ENCODE measurements at regions not wholly inside any gene's neighbourhood (a gene's known extent, or its start where the extent isn't known, plus 50 kb on each side); places are given as distances from the start of the nearest gene placed in this dataset.

DNA sequence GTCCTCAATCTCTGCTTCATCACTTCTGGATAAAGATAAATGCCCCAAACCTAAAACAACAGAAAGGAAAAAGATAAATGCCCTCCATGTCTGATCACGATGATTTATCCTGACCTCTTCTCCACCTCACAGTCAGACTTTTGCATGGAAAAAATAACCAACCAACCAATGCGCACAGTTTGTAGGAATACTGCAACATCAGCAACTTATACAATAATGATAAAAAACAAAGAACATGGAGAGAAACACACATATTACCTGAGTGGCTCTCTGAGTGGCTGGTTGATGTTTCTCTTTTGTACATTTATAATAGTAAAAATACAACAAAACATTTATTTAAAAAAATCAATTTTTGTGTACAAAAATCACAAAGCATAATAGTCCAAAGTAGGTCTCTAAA is 93.0 kb upstream of the PUDP start:
- Histone ChIP-seq H3K4me1 (ENCODE audit: control insufficient read depth, extremely low read depth, insufficient read depth, low read length) (no peaks in the 10 kb centered on the region), H2AFZ (ENCODE audit: low read length) (no peak overlapping the region), H3K9ac (ENCODE audit: insufficient read depth, low read length) (no peak overlapping the region), H3K27ac (ENCODE audit: insufficient read depth, low read length) (no peak overlapping the region), H3K4me2 (ENCODE audit: extremely low read depth, insufficient read depth, low read length) (no peak overlapping the region), H3K36me3 (ENCODE audit: control insufficient read depth, insufficient read depth, low read length) (no peaks in the 10 kb centered on the region), H4K20me1 (ENCODE audit: control insufficient read depth, extremely low read depth, insufficient read depth, low read length) (no peaks in the 10 kb centered on the region), H3K79me2 (ENCODE audit: control insufficient read depth, insufficient read depth, low read length) (no peaks in the 10 kb centered on the region), H3K27me3 (ENCODE audit: control insufficient read depth, insufficient read depth, low read length) (no peaks in the 10 kb centered on the region), H3K9me3 (ENCODE audit: control insufficient read depth, insufficient read depth, low read depth, low read length) (no peaks in the 10 kb centered on the region), H3K4me3 (replicated peaks in 1 of 4; ENCODE audit: control extremely low read depth in 1 of 4, insufficient read depth in 1 of 4, low read depth in 3 of 4, low read length in 4 of 4) (no peak overlapping the region)
- DNase-seq (ENCODE audit: low read depth in 2 of 2), result no peak
- TF ChIP-seq, protein P1, sequence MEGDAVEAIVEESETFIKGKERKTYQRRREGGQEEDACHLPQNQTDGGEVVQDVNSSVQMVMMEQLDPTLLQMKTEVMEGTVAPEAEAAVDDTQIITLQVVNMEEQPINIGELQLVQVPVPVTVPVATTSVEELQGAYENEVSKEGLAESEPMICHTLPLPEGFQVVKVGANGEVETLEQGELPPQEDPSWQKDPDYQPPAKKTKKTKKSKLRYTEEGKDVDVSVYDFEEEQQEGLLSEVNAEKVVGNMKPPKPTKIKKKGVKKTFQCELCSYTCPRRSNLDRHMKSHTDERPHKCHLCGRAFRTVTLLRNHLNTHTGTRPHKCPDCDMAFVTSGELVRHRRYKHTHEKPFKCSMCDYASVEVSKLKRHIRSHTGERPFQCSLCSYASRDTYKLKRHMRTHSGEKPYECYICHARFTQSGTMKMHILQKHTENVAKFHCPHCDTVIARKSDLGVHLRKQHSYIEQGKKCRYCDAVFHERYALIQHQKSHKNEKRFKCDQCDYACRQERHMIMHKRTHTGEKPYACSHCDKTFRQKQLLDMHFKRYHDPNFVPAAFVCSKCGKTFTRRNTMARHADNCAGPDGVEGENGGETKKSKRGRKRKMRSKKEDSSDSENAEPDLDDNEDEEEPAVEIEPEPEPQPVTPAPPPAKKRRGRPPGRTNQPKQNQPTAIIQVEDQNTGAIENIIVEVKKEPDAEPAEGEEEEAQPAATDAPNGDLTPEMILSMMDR (conservative IDR thresholded peaks at IDR 0.05 in 1 of 2, IDR thresholded peaks at IDR 0.05 in 1 of 2; ENCODE audit: low read depth in 1 of 2, low read length in 2 of 2), result no peak
- TF ChIP-seq EZH2 (IDR thresholded peaks at IDR 0.05; ENCODE audit: low read length, missing control alignments), result no peak

DNA sequence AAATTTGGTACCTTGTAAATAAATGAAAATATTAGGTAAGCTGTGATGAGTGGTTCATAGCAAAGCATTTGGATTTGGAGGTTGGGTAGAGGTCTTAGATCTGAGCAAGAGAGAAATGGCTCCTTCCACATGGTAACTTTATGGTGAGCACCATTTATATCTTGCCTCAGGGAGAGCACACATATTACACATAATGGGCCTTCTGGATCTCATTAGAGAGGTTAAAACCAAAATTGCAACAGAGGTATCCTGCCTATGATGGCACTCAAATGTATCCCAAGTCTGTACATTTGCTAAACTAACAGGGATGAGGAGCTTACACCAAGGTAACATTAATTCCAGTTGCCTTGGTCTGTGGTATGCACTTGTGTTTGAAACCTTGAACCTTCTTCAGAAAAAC is 87.1 kb upstream of the PUDP start:
- Histone ChIP-seq H3K4me1 (ENCODE audit: control insufficient read depth, extremely low read depth, insufficient read depth, low read length) (no peaks in the 10 kb centered on the region), H3K27ac (ENCODE audit: insufficient read depth, low read length) (no peak overlapping the region), H2AFZ (ENCODE audit: low read length) (no peak overlapping the region), H3K4me2 (ENCODE audit: extremely low read depth, insufficient read depth, low read length) (no peak overlapping the region), H3K9ac (ENCODE audit: insufficient read depth, low read length) (no peak overlapping the region), H3K9me3 (ENCODE audit: control insufficient read depth, insufficient read depth, low read depth, low read length) (no peaks in the 10 kb centered on the region), H3K36me3 (ENCODE audit: control insufficient read depth, insufficient read depth, low read length) (no peaks in the 10 kb centered on the region), H3K79me2 (ENCODE audit: control insufficient read depth, insufficient read depth, low read length) (no peaks in the 10 kb centered on the region), H4K20me1 (ENCODE audit: control insufficient read depth, extremely low read depth, insufficient read depth, low read length) (no peaks in the 10 kb centered on the region), H3K27me3 (ENCODE audit: control insufficient read depth, insufficient read depth, low read length) (no peaks in the 10 kb centered on the region), H3K4me3 (replicated peaks in 1 of 4; ENCODE audit: control extremely low read depth in 1 of 4, insufficient read depth in 1 of 4, low read depth in 3 of 4, low read length in 4 of 4) (no peak overlapping the region)
- DNase-seq (ENCODE audit: low read depth in 2 of 2), result no peak
- no peak for TF ChIP-seq EZH2 (IDR thresholded peaks at IDR 0.05; ENCODE audit: low read length, missing control alignments)
- TF ChIP-seq, protein P1 (conservative IDR thresholded peaks at IDR 0.05 in 1 of 2, IDR thresholded peaks at IDR 0.05 in 1 of 2; ENCODE audit: low read depth in 1 of 2, low read length in 2 of 2), result no peak

DNA sequence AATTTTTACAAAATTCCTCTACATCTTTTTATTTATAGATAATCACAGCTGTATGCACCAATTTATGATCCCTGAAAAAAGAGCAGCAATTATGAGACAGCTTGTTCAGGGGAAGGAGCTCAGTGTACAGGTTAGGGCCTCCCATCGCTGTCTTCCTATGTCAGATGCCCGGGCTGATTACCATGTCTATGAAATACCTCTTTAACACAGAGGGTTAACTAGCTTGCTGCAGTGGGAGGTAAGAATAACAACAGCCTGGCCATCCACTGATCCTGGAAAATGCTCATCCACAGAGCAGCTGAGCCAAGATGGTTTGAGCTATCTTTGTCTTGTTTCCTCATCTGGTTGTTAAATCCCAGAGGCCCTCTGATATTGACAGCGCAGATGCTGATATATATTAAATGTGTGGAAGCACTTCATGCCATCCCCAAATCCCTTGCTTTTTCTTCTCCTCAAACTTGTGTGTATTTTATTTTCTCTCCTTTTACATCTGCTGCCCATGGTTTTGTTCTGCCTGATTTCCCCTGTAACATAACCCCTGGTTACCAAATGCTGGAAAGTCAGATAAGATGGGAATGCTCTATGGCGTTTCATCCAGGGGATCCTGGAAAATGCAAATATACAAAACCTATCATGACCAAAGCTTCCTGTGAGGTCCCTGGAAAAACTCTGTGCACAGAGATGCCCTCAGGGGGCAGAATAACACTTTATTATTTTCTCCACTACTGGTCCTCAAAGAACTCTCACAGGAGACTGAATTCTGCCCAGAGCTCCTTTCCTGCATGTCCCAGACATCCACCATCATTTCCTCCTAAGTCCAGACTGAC is 85.8 kb upstream of the PUDP start:
- DNase-seq (ENCODE audit: low read depth in 2 of 2), result no peak
- no peak for TF ChIP-seq EZH2 (IDR thresholded peaks at IDR 0.05; ENCODE audit: low read length, missing control alignments)

More for the DNA sequence above, 85.8 kb upstream of the PUDP start:
- no peak overlapping the region for H3K27ac ChIP-seq (ENCODE audit: insufficient read depth, low read length)
- no peaks in the 10 kb centered on the region for H4K20me1 ChIP-seq (ENCODE audit: control insufficient read depth, extremely low read depth, insufficient read depth, low read length)
- H2AFZ ChIP-seq (ENCODE audit: low read length), result no peak overlapping the region
- H3K36me3 ChIP-seq (ENCODE audit: control insufficient read depth, insufficient read depth, low read length), result no peaks in the 10 kb centered on the region
- H3K27me3 ChIP-seq (ENCODE audit: control insufficient read depth, insufficient read depth, low read length), result no peaks in the 10 kb centered on the region
- no peak overlapping the region for H3K4me3 ChIP-seq (replicated peaks in 1 of 4; ENCODE audit: control extremely low read depth in 1 of 4, insufficient read depth in 1 of 4, low read depth in 3 of 4, low read length in 4 of 4)
- H3K4me2 ChIP-seq (ENCODE audit: extremely low read depth, insufficient read depth, low read length), result no peak overlapping the region
- no peak overlapping the region for H3K9ac ChIP-seq (ENCODE audit: insufficient read depth, low read length)
- H3K4me1 ChIP-seq (ENCODE audit: control insufficient read depth, extremely low read depth, insufficient read depth, low read length), result no peaks in the 10 kb centered on the region
- no peaks in the 10 kb centered on the region for H3K79me2 ChIP-seq (ENCODE audit: control insufficient read depth, insufficient read depth, low read length)
- H3K9me3 ChIP-seq (ENCODE audit: control insufficient read depth, insufficient read depth, low read depth, low read length), result no peaks in the 10 kb centered on the region

All from fibroblast of lung (primary cell).